ENCODE measurements at regions not wholly inside any gene's neighbourhood (a gene's known extent, or its start where the extent isn't known, plus 50 kb on each side); places are given as distances from the start of the nearest gene placed in this dataset.

DNA sequence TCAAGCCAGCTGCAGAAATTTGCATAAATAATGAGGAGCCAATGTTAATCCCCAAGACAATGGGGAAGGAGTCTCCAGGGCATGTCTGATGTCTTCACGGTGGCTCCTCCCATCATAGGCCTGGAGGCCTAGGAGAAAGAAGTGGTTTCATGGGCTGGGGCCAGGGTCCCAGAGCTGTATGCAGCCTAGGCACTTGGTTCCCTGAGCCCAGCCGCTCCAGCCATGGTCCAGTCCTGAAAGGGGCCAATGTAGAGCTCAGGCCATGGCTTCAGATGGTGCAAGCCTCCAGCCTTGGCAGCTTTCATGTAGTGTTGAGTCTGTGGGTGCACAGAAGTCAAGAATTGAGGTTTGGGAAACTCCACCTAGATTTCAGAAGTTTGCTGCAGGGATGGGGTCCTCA lies 628.2 kb upstream of the GRIA3 start:
- TF ChIP-seq EZH2 (IDR thresholded peaks at IDR 0.05; ENCODE audit: borderline replicate concordance, low read depth, low read length, severe bottlenecking), result no peak
- no peak for TF ChIP-seq CTCF (IDR thresholded peaks at IDR 0.05; ENCODE audit: borderline replicate concordance, extremely low read depth, low read length, poor library complexity, severe bottlenecking)

All from DND-41 (cell line).